GM12872 (cell line): ENCODE measurements at regions not wholly inside any gene's neighbourhood (a gene's known extent, or its start where the extent isn't known, plus 50 kb on each side); places are given as distances from the start of the nearest gene placed in this dataset.

ENCODE experiments used
- TF ChIP-seq, protein P1 (sequence below): IDR thresholded peaks from 3 replicates; pipeline ENCODE4 v1.5.1; 2011; ENCODE audit warnings: low read depth, mild to moderate bottlenecking, low read length, moderate library complexity; ENCODE audit not compliant: insufficient read depth

- TF ChIP-seq, protein P1, sequence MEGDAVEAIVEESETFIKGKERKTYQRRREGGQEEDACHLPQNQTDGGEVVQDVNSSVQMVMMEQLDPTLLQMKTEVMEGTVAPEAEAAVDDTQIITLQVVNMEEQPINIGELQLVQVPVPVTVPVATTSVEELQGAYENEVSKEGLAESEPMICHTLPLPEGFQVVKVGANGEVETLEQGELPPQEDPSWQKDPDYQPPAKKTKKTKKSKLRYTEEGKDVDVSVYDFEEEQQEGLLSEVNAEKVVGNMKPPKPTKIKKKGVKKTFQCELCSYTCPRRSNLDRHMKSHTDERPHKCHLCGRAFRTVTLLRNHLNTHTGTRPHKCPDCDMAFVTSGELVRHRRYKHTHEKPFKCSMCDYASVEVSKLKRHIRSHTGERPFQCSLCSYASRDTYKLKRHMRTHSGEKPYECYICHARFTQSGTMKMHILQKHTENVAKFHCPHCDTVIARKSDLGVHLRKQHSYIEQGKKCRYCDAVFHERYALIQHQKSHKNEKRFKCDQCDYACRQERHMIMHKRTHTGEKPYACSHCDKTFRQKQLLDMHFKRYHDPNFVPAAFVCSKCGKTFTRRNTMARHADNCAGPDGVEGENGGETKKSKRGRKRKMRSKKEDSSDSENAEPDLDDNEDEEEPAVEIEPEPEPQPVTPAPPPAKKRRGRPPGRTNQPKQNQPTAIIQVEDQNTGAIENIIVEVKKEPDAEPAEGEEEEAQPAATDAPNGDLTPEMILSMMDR, result no peak
These were observed 213.2 kb upstream of the RPL38 start for GRCh38 chr17:73990290-73990689.

DNA sequence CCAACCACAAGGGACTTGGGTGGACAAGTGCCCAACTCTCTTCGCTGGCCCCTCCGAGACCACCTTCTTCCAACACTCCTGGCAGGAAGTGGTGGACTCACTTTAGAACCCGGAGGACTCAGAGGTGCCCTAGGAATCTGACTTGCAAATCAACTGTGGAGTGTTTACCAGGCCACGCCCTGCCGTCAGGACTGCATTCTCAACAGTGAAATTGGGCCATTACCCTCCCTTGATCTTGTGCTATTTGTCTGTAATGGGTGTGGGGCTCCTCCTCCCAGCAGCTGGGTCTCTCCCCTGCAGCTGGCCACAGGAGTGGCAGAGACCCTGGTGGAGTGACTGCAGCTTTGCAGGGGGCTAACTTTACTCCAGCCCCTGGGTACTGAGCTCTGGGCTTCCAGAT, 212.2 kb upstream of the RPL38 start:
- TF ChIP-seq, protein P1, result no peak

GRCh38 chr17:73994946-73995345, 208.5 kb upstream of the RPL38 start:
- TF ChIP-seq, protein P1, result no peak

DNA sequence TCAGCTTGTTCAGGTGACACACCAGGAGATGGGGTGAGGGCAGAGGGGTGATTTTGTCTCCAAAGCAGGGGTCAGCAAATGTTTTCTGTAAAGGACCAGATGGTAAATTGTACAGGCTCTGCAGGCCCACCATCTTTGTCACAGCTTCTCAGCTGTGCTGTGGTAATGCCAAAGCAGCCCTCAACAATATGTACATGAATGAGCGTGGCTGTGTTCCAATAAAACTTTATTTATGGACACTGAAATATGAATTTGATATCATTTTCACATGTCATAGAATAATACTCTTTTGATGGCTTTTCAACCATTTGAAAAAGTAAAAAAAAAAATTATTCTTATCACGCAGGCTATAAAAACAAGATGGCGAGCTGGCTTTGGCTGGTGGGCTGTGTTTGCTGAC, 206.4 kb upstream of the RPL38 start:
- TF ChIP-seq, protein P1, result no peak

- TF ChIP-seq, protein P1, result no peak
These were observed 205.2 kb upstream of the RPL38 start for GRCh38 chr17:73998249-73998648.

DNA sequence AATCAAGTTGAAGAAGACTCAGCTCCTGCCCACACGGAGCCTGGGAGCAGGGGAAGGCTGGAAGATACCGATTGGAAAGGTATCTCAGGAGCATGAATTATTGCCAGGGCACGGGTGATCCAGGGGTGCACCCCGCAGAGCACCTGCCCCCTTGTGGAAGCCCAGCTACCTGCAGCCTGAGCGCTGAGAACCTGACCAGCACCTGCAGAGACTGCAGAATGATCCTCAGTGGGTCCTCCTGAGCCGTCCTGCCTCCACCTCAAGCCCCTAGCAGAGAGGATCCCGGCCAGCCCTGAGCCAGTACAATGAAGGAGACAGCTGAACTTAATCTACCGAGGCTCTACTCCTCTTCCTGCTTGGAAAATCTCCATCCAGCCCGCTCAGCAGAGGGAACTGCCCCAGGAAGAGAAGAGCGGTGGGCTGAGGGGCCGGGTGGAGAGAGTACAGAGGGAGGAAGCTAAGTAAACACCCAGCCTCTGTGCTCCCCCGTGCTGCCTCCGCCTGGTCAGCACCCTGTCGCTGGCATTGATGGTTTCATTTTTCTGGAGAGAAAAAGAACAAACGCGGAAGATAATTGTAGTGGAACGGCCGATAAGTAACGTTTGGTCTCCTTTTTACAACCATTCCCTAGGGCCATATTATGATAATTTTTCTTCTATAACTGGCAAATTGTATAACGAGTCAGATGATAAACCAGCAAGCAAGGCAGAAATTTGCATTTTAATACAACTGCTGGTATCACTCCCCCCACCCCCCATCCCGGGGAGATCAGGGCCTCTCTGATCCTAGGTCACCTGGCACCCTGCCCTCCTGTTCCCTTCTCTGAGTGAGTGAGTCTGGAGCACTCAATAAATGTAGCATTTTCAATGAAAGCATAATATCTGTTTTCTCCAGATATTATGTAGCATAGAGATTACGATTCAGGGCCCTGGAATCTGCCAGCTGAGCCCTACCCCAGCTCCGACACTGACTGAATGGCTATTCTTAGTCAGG, 204.5 kb upstream of the RPL38 start:
- TF ChIP-seq, protein P1, result peak; percentile 94

- TF ChIP-seq, protein P1, result no peak
These were observed 202.3 kb upstream of the RPL38 start for GRCh38 chr17:74001145-74001544.
